ENCODE measurements at regions not wholly inside any gene's neighbourhood (a gene's known extent, or its start where the extent isn't known, plus 50 kb on each side); places are given as distances from the start of the nearest gene placed in this dataset.
A peak's percentile ranks its signal among the peaks of the same experiment; 100 is the strongest.

- DNase-seq = no peak
Observed at GRCh38 chr20:17810062-17810631, 110.4 kb downstream of the BANF2 start.

- no peak for DNase-seq
Observed at GRCh38 chr20:17809362-17810061, 109.7 kb downstream of the BANF2 start.

- DNase-seq = no peak
Observed at GRCh38 chr20:17808782-17809181, 109.0 kb downstream of the BANF2 start.

GRCh38 chr20:17808357-17808756 lies 108.6 kb downstream of the BANF2 start:
- no peak for DNase-seq

- DNase-seq = no peak
Observed at GRCh38 chr20:17807651-17808050, 107.9 kb downstream of the BANF2 start.

- DNase-seq = no peak
Observed at GRCh38 chr20:17806739-17807441, 107.1 kb downstream of the BANF2 start.

GRCh38 chr20:17806107-17806506 lies 106.3 kb downstream of the BANF2 start:
- no peak for DNase-seq

- DNase-seq = no peak
Observed at GRCh38 chr20:17803765-17804164, 104.0 kb downstream of the BANF2 start.

- DNase-seq = peak; percentile 61
Observed at GRCh38 chr20:17799575-17800227, 99.9 kb downstream of the BANF2 start.

- no peak for DNase-seq
Observed at GRCh38 chr20:17798601-17799000, 98.8 kb downstream of the BANF2 start.

- no peak for DNase-seq
Observed at GRCh38 chr20:17797579-17797978, 97.8 kb downstream of the BANF2 start.

GRCh38 chr20:17797161-17797560 lies 97.4 kb downstream of the BANF2 start:
- DNase-seq = no peak

- no peak for DNase-seq
Observed at GRCh38 chr20:17796091-17796563, 96.4 kb downstream of the BANF2 start.

- peak; percentile 80 for DNase-seq
Observed at GRCh38 chr20:17795501-17796071, 95.8 kb downstream of the BANF2 start.

- DNase-seq = no peak
Observed at GRCh38 chr20:17795003-17795402, 95.2 kb downstream of the BANF2 start.

- DNase-seq = no peak
Observed at GRCh38 chr20:17794400-17794799, 94.6 kb downstream of the BANF2 start.

- no peak for DNase-seq
Observed at GRCh38 chr20:17793986-17794385, 94.2 kb downstream of the BANF2 start.

GRCh38 chr20:17790296-17790695 lies 90.5 kb downstream of the BANF2 start:
- DNase-seq = no peak

GRCh38 chr20:17787816-17788215 lies 88.0 kb downstream of the BANF2 start:
- DNase-seq = no peak

GRCh38 chr20:17786221-17786718 lies 86.5 kb downstream of the BANF2 start:
- DNase-seq = no peak

All from hematopoietic multipotent progenitor cell treated with erythropoietin and hydrocortisone succinate and interleukin-3 and kit ligand, for 8 days (in vitro differentiated cells).